Left ventricle myocardium superior (tissue), 1 donor: ENCODE measurements at regions not wholly inside any gene's neighbourhood (a gene's known extent, or its start where the extent isn't known, plus 50 kb on each side); places are given as distances from the start of the nearest gene placed in this dataset.
A peak's percentile ranks its signal among the peaks of the same experiment; 100 is the strongest.
"Not testable (repeated sequence)": the region's sequence is repeated elsewhere in the genome, so short reads cannot be mapped to it uniquely, and the experiment has no call there.

ENCODE experiments used
- ATAC-seq: fragments of 200-7000 bp; cut with Tn5 transposase; one replicate; pipeline ENCODE4 v1.9.1; 2020; ENCODE audit warnings: mild to moderate bottlenecking, moderate library complexity
- DNase-seq: peaks from one replicate; pipeline ENCODE4 v3.0.0-alpha.2; 2020
- intact Hi-C: fragments of 100-400 bp; cut with micrococcal nuclease; formaldehyde crosslinking; loops from one replicate; pipeline ENCODE4 v1.11.0; 2022
- donor health status: DM: no; HTN: yes; CAD: no; lungs with severe emphysema.

- ATAC-seq (no peak), DNase-seq (no peak)
- intact Hi-C loops = no loop called here
These were observed 56.3 kb upstream of the PRDM9 start for GRCh38 chr5:23451156-23451555.

GRCh38 chr5:23450187-23450586 is 57.2 kb upstream of the PRDM9 start:
- DNase-seq (no peak), ATAC-seq (no peak)
- intact Hi-C loops = no loop called here

GRCh38 chr5:23448627-23449026 is 58.8 kb upstream of the PRDM9 start:
- ATAC-seq (no peak), DNase-seq (no peak)
- intact Hi-C loops = no loop called here

GRCh38 chr5:23446424-23446823 is 61.0 kb upstream of the PRDM9 start:
- intact Hi-C loops = no loop called here
- DNase-seq (no peak), ATAC-seq (peak; percentile 77)

GRCh38 chr5:23445573-23445972 is 61.8 kb upstream of the PRDM9 start:
- DNase-seq (no peak), ATAC-seq (no peak)
- intact Hi-C loops = no loop called here

- ATAC-seq = no peak
- intact Hi-C loops = no loop called here
- no peak for DNase-seq
These were observed 66.7 kb upstream of the PRDM9 start for GRCh38 chr5:23440703-23441102.

GRCh38 chr5:23437011-23437410 is 70.4 kb upstream of the PRDM9 start:
- ATAC-seq (no peak), DNase-seq (no peak)
- intact Hi-C loops = no loop called here

- ATAC-seq (no peak), DNase-seq (no peak)
- intact Hi-C loops = no loop called here
These were observed 73.7 kb upstream of the PRDM9 start for GRCh38 chr5:23433534-23434315.

GRCh38 chr5:23428705-23429104 is 78.7 kb upstream of the PRDM9 start:
- intact Hi-C loops = no loop called here
- ATAC-seq = no peak

GRCh38 chr5:23420214-23420613 is 87.2 kb upstream of the PRDM9 start:
- intact Hi-C loops, ATAC-seq, DNase-seq: not testable (repeated sequence)

More at GRCh38 chr5:23428705-23429104, 78.7 kb upstream of the PRDM9 start:
- DNase-seq = no peak

GRCh38 chr5:23419115-23419514 is 88.3 kb upstream of the PRDM9 start:
- DNase-seq (no peak), ATAC-seq (no peak)
- intact Hi-C loops = no loop called here

- intact Hi-C loops = no loop called here
These were observed 94.9 kb upstream of the PRDM9 start for GRCh38 chr5:23412515-23412914.

GRCh38 chr5:23411994-23412393 is 95.4 kb upstream of the PRDM9 start:
- ATAC-seq = no peak
- no peak for DNase-seq
- intact Hi-C loops = no loop called here

More at GRCh38 chr5:23412515-23412914, 94.9 kb upstream of the PRDM9 start:
- DNase-seq (no peak), ATAC-seq (no peak)

GRCh38 chr5:23411200-23411599 is 96.2 kb upstream of the PRDM9 start:
- ATAC-seq = no peak

GRCh38 chr5:23410775-23411174 is 96.6 kb upstream of the PRDM9 start:
- DNase-seq, ATAC-seq, intact Hi-C loops: not testable (repeated sequence)

More at GRCh38 chr5:23411200-23411599, 96.2 kb upstream of the PRDM9 start:
- DNase-seq = no peak
- intact Hi-C loops = no loop called here

GRCh38 chr5:23405316-23406068 is 101.9 kb upstream of the PRDM9 start:
- intact Hi-C loops = no loop called here

GRCh38 chr5:23402585-23402984 is 104.8 kb upstream of the PRDM9 start:
- intact Hi-C loops = no loop called here
- no peak for ATAC-seq
- no peak for DNase-seq

More at GRCh38 chr5:23405316-23406068, 101.9 kb upstream of the PRDM9 start:
- no peak for DNase-seq
- no peak for ATAC-seq

- DNase-seq (no peak), ATAC-seq (no peak)
- intact Hi-C loops = no loop called here
These were observed 106.5 kb upstream of the PRDM9 start for GRCh38 chr5:23400951-23401350.

GRCh38 chr5:23396346-23396745 is 111.1 kb upstream of the PRDM9 start:
- DNase-seq (no peak), ATAC-seq (no peak)
- intact Hi-C loops = no loop called here

GRCh38 chr5:23389291-23390101 is 117.9 kb upstream of the PRDM9 start:
- intact Hi-C loops = no loop called here
- peak; percentile 100 for ATAC-seq
- no peak for DNase-seq
